ENCODE measurements at regions not wholly inside any gene's neighbourhood (a gene's known extent, or its start where the extent isn't known, plus 50 kb on each side); places are given as distances from the start of the nearest gene placed in this dataset.

- no peak for TF ChIP-seq RBFOX2 (IDR thresholded peaks at IDR 0.05; ENCODE audit: low read depth, low read length)
- no peak for TF ChIP-seq SPI1 (IDR thresholded peaks at IDR 0.05; ENCODE audit: borderline replicate concordance, low read depth, low read length)
- no peak for TF ChIP-seq CAMTA2 (CRISPR knock-in tag; conservative IDR thresholded peaks at IDR 0.05)
- TF ChIP-seq TCF7L2 (IDR thresholded peaks at IDR 0.05; ENCODE audit: low read depth, low read length): no peak
- no peak for TF ChIP-seq RBBP5 (IDR thresholded peaks at IDR 0.05; ENCODE audit: borderline replicate concordance, insufficient read depth, low read length, poor library complexity, severe bottlenecking)
- TF ChIP-seq NFIC (IDR thresholded peaks at IDR 0.05): no peak
- TF ChIP-seq PKNOX1 (IDR thresholded peaks at IDR 0.05): no peak
- no peak for TF ChIP-seq E2F6 (IDR thresholded peaks at IDR 0.05; ENCODE audit: borderline replicate concordance in 1 of 2, extremely low read depth in 1 of 2, insufficient read depth in 1 of 2, insufficient read length in 1 of 2, low read depth in 1 of 2, low read length in 1 of 2, poor library complexity in 1 of 2, severe bottlenecking in 1 of 2)
- TF ChIP-seq ZNF124 (CRISPR knock-in tag; IDR thresholded peaks at IDR 0.05): no peak
- no peak for TF ChIP-seq BRF1 (IDR thresholded peaks at IDR 0.05; ENCODE audit: borderline replicate concordance, extremely low read depth, insufficient read length)
- TF ChIP-seq JUND (IDR thresholded peaks at IDR 0.05; ENCODE audit: borderline replicate concordance, low read depth, low read length): no peak
- TF ChIP-seq JUND (tag; IDR thresholded peaks at IDR 0.05; ENCODE audit: borderline replicate concordance, low read depth, low read length): no peak
- TF ChIP-seq TRIM28 (IDR thresholded peaks at IDR 0.05): no peak
Observed at GRCh38 chr3:150330174-150330573, 77.9 kb upstream of the TSC22D2 start.
